PFSK-1 (cell line): ENCODE measurements at regions not wholly inside any gene's neighbourhood (a gene's known extent, or its start where the extent isn't known, plus 50 kb on each side); places are given as distances from the start of the nearest gene placed in this dataset.

Source experiments
- FOXP2 ChIP-seq: optimal IDR thresholded peaks from 2 replicates; pipeline ENCODE3; 2011; ENCODE audit warnings: borderline replicate concordance, control low read depth, inconsistent platforms; ENCODE audit not compliant: insufficient read depth; ENCODE audit errors: extremely low read length, extremely low read depth
- POLR2AphosphoS5 ChIP-seq: IDR thresholded peaks from 2 replicates; pipeline ENCODE4 v1.6.1; 2012; ENCODE audit warnings: low read depth, mild to moderate bottlenecking, control low read depth, low read length, moderate library complexity
- SIN3A ChIP-seq: IDR thresholded peaks from 2 replicates; pipeline ENCODE4 v1.6.1; 2012; ENCODE audit warnings: mild to moderate bottlenecking, low read length, moderate library complexity, borderline replicate concordance; ENCODE audit not compliant: insufficient read depth
- TAF1 ChIP-seq: IDR thresholded peaks from 2 replicates; pipeline ENCODE4 v1.6.1; 2012; ENCODE audit warnings: low read length, control low read depth, borderline replicate concordance; ENCODE audit not compliant: insufficient read depth
- TF ChIP-seq, protein P1 (sequence below), 2 experiments: IDR thresholded peaks; 2 replicates each; pipeline versions ENCODE4 v1.6.1 to v1.8.0; 2011 to 2012; ENCODE audit warnings: low read depth in 2 of 2, low read length in 2 of 2, control low read depth in 1 of 2, inconsistent platforms in 1 of 2, mild to moderate bottlenecking in 1 of 2, moderate library complexity in 1 of 2; ENCODE audit not compliant: insufficient read depth in 1 of 2

DNA sequence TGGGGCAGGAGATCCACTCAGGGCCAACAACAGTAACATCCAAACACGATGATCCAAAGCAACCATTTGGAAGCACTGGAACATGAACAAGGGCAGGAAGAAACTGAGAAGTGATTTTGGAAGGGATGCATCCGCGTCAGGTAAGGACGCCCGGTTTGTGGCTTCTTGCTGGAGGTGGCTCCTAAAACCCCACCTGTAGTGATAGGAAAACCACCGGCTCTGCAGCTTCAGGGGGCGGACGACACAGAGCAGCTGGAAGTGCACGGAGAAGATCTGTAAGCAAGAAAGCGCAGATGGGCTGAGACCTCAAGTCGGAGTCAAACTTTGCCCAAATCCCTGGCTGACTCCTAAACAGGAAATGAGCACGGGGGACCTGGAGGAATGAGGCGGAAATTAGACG lies 1066.1 kb downstream of the BRD1 start:
- TF ChIP-seq FOXP2 (no peak), SIN3A (no peak), POLR2AphosphoS5 (no peak)
- TF ChIP-seq, protein P1, sequence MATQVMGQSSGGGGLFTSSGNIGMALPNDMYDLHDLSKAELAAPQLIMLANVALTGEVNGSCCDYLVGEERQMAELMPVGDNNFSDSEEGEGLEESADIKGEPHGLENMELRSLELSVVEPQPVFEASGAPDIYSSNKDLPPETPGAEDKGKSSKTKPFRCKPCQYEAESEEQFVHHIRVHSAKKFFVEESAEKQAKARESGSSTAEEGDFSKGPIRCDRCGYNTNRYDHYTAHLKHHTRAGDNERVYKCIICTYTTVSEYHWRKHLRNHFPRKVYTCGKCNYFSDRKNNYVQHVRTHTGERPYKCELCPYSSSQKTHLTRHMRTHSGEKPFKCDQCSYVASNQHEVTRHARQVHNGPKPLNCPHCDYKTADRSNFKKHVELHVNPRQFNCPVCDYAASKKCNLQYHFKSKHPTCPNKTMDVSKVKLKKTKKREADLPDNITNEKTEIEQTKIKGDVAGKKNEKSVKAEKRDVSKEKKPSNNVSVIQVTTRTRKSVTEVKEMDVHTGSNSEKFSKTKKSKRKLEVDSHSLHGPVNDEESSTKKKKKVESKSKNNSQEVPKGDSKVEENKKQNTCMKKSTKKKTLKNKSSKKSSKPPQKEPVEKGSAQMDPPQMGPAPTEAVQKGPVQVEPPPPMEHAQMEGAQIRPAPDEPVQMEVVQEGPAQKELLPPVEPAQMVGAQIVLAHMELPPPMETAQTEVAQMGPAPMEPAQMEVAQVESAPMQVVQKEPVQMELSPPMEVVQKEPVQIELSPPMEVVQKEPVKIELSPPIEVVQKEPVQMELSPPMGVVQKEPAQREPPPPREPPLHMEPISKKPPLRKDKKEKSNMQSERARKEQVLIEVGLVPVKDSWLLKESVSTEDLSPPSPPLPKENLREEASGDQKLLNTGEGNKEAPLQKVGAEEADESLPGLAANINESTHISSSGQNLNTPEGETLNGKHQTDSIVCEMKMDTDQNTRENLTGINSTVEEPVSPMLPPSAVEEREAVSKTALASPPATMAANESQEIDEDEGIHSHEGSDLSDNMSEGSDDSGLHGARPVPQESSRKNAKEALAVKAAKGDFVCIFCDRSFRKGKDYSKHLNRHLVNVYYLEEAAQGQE (IDR thresholded peaks at IDR 0.05; ENCODE audit: insufficient read depth in 1 of 2, low read depth in 2 of 2, low read length in 2 of 2) = no peak

- TF ChIP-seq SIN3A (no peak), FOXP2 (no peak), POLR2AphosphoS5 (no peak), TAF1 (no peak)
- TF ChIP-seq, protein P1 (IDR thresholded peaks at IDR 0.05; ENCODE audit: insufficient read depth in 1 of 2, low read depth in 2 of 2, low read length in 2 of 2) = no peak
Measured at GRCh38 chr22:48760481-48761390, 1066.9 kb downstream of the BRD1 start.

DNA sequence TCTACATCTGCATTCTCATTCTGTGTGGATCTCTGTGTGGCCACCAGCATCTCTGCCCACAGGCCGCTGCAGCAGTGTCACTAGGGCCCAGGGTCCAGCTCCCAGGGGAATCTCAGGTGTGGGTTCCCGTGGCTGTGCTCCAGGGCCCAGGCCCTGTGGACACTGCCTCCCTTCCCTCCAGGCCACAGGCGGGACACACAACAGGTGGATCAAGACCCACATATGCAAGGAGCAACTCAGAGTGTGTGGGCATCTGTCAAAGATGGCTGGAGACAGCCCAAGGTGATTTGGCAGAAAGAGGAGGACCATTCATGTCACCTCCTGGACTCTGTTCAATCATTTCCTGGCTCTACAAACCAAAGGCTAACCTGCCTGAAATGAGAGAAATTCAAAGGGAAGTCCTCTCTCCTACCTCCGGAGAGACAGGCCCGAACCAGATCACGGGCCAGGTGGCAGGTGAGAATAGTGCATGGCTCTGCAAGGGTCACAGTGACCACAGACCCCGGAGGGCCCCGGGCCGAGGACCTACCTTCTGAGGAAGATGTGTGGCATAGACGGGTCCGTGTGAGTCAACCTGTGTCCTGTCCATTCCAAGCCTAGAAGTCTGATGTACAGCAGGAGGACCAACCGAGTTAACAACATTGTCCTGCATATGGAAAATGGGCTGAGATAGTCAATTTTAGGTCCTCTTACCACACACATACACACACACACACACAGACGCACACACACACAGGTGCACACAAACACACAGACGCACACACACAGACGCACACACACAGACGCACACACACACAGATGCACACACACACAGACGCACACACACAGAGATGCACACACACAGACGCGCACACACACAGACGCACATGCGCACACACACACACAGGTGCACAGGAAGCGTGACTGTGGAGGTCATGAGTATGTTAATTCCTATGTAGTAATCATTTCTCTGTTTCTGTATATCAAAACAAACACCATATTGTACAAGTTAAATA lies 1068.5 kb downstream of the BRD1 start:
- TF ChIP-seq POLR2AphosphoS5 = no peak
- no peak for TF ChIP-seq FOXP2

DNA sequence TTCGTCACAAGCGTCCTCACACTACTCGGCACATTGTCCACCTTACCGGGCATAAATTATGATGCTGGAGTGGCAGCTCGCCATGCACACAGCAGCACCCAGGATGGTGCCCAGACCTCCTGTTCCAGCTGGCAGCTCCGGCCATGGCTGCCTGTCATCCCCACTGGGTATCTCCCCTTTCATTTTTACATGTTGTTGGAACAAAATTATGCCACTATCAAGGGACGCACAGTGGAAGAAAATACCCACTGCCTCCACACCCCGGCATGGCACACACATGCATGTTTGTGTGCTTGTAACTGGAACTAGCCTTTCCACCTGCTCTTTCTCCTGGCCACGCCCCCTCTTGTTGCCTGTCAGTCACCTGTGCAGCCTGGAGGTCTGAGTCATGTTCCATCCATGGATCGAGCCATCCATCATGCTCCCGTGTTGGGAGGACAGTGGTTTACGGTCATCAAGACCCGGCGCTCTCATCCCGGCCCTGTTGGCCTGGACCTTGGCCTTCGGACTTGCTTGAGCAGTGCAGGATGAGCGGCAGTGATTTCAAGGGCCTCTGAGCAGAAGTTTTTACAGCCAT lies 1069.6 kb downstream of the BRD1 start:
- TF ChIP-seq, protein P1 (IDR thresholded peaks at IDR 0.05; ENCODE audit: insufficient read depth in 1 of 2, low read depth in 2 of 2, low read length in 2 of 2) = no peak
- TF ChIP-seq SIN3A = no peak
- no peak for TF ChIP-seq POLR2AphosphoS5
- no peak for TF ChIP-seq TAF1
- no peak for TF ChIP-seq FOXP2

DNA sequence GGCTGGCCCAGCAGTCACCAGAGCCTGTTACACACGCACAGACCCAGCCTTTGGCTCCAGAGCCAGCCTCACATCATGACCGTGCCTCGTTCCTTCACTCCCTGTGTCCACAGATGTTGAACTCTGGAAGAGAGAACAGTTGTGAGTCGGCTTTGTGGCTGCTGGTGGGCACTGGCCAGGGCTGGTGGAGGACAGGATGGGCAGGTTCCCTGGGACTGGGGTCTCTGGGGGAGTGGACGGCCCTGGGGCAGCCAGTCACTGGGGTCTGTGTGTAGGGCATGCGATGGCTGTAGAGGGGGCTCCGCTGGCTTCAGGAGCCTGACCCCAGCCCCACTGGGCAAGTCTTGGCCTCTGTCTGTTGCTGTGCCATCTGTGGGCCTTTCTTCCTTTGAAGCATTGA lies 1070.1 kb downstream of the BRD1 start:
- TF ChIP-seq FOXP2 (no peak), TAF1 (no peak), SIN3A (no peak)
